ENCODE measurements at regions not wholly inside any gene's neighbourhood (a gene's known extent, or its start where the extent isn't known, plus 50 kb on each side); places are given as distances from the start of the nearest gene placed in this dataset.

DNA sequence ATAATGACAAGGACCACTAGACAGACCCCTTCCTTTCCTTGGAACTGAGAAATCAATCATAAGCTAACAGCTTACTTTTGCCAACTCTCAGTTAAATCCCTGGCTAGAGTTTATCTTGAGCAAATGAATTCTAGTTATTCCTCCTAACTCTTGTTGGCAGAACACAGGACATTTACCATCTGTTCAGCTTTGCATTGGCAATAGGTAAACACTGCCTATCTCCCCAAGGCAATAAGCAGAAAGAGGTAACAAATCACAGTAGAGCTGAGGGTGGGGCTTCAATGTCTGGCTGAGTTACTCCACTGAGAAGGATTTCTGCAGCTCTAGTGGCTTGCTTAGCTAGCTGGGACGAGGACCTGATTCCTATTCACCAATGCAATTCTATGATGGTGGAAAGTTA is 503.3 kb upstream of the GRIA1 start:
- Histone ChIP-seq H3K4me3 (ENCODE audit: control insufficient read depth in 2 of 3, extremely low read depth in 1 of 3, insufficient read depth in 2 of 3, low read depth in 1 of 3, low read length in 3 of 3) (no peak overlapping the region), H3K9ac (ENCODE audit: control insufficient read depth, extremely low read depth, insufficient read depth, low read length) (no peak overlapping the region), H4K20me1 (ENCODE audit: control insufficient read depth, extremely low read depth, insufficient read depth, low read length) (no peaks in the 10 kb centered on the region), H3K4me1 (ENCODE audit: control insufficient read depth, extremely low read depth, insufficient read depth, low read length) (no peaks in the 10 kb centered on the region), H3K9me3 (ENCODE audit: control insufficient read depth, low read depth, low read length) (no peaks in the 10 kb centered on the region), H2AFZ (ENCODE audit: control insufficient read depth, low read length) (no peak overlapping the region), H3K9me1 (ENCODE audit: control insufficient read depth, extremely low read depth, insufficient read depth, low read length) (no peaks in the 10 kb centered on the region), H3K27ac (ENCODE audit: control insufficient read depth, insufficient read depth, low read length) (no peak overlapping the region), H3K4me2 (ENCODE audit: control insufficient read depth, extremely low read depth, insufficient read depth, low read depth, low read length) (no peak overlapping the region), H3K27me3 (ENCODE audit: control insufficient read depth, extremely low read depth, insufficient read depth, low read length) (no peaks in the 10 kb centered on the region), H3K36me3 (ENCODE audit: control insufficient read depth in 2 of 2, extremely low read depth in 1 of 2, insufficient read depth in 2 of 2, low read length in 2 of 2) (no peaks in the 10 kb centered on the region), H3K79me2 (ENCODE audit: control insufficient read depth, insufficient read depth, low read length) (no peaks in the 10 kb centered on the region)
- TF ChIP-seq, protein P1, sequence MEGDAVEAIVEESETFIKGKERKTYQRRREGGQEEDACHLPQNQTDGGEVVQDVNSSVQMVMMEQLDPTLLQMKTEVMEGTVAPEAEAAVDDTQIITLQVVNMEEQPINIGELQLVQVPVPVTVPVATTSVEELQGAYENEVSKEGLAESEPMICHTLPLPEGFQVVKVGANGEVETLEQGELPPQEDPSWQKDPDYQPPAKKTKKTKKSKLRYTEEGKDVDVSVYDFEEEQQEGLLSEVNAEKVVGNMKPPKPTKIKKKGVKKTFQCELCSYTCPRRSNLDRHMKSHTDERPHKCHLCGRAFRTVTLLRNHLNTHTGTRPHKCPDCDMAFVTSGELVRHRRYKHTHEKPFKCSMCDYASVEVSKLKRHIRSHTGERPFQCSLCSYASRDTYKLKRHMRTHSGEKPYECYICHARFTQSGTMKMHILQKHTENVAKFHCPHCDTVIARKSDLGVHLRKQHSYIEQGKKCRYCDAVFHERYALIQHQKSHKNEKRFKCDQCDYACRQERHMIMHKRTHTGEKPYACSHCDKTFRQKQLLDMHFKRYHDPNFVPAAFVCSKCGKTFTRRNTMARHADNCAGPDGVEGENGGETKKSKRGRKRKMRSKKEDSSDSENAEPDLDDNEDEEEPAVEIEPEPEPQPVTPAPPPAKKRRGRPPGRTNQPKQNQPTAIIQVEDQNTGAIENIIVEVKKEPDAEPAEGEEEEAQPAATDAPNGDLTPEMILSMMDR (optimal IDR thresholded peaks at IDR 0.05 in 1 of 3, IDR thresholded peaks at IDR 0.05 in 1 of 3, conservative IDR thresholded peaks at IDR 0.05 in 1 of 3; ENCODE audit: extremely low read depth in 1 of 3, insufficient read depth in 2 of 3, low read length in 3 of 3), result no peak
- no peak for TF ChIP-seq EZH2 (IDR thresholded peaks at IDR 0.05; ENCODE audit: low read length)
- FAIRE-seq, result no peak
- dilution Hi-C loops (cut with MboI; ENCODE audit: extremely low pct_ligation_motif_present, low sequenced_read_pairs), result no loop called here
- DNase-seq (ENCODE audit: low read depth, low spot score), result no peak

DNA sequence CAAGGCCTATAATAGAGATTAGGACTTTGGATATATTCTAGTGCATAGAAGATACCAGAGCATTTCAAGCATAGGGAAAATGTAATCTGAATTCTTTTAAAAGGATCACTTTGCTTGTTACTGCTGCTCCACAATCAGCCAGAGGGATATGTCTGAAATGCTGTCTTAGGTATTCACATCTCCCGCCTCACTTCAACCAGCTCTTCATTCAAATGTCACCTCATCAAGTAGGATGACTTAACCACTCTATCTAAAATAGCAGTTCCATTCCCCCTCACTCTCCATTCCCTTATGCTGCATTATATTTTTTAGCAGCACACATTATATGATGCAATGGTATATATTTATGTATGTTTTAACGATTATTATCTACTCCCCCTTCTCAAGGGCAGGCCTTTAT is 500.3 kb upstream of the GRIA1 start:
- H3K79me2 ChIP-seq (ENCODE audit: control insufficient read depth, insufficient read depth, low read length), result no peaks in the 10 kb centered on the region
- no peak overlapping the region for H3K4me2 ChIP-seq (ENCODE audit: control insufficient read depth, extremely low read depth, insufficient read depth, low read depth, low read length)
- no peaks in the 10 kb centered on the region for H3K9me1 ChIP-seq (ENCODE audit: control insufficient read depth, extremely low read depth, insufficient read depth, low read length)
- no peaks in the 10 kb centered on the region for H4K20me1 ChIP-seq (ENCODE audit: control insufficient read depth, extremely low read depth, insufficient read depth, low read length)
- no peak overlapping the region for H3K4me3 ChIP-seq (ENCODE audit: control insufficient read depth in 2 of 3, extremely low read depth in 1 of 3, insufficient read depth in 2 of 3, low read depth in 1 of 3, low read length in 3 of 3)
- no peak for DNase-seq (ENCODE audit: low read depth, low spot score)
- H3K27ac ChIP-seq (ENCODE audit: control insufficient read depth, insufficient read depth, low read length), result no peak overlapping the region
- no peaks in the 10 kb centered on the region for H3K36me3 ChIP-seq (ENCODE audit: control insufficient read depth in 2 of 2, extremely low read depth in 1 of 2, insufficient read depth in 2 of 2, low read length in 2 of 2)
- FAIRE-seq, result no peak
- no peak overlapping the region for H3K9ac ChIP-seq (ENCODE audit: control insufficient read depth, extremely low read depth, insufficient read depth, low read length)
- H3K27me3 ChIP-seq (ENCODE audit: control insufficient read depth, extremely low read depth, insufficient read depth, low read length), result no peaks in the 10 kb centered on the region
- H3K9me3 ChIP-seq (ENCODE audit: control insufficient read depth, low read depth, low read length), result no peaks in the 10 kb centered on the region
- no peaks in the 10 kb centered on the region for H3K4me1 ChIP-seq (ENCODE audit: control insufficient read depth, extremely low read depth, insufficient read depth, low read length)
- dilution Hi-C loops (cut with MboI; ENCODE audit: extremely low pct_ligation_motif_present, low sequenced_read_pairs), result no loop called here
- H2AFZ ChIP-seq (ENCODE audit: control insufficient read depth, low read length), result no peak overlapping the region
- TF ChIP-seq EZH2 (IDR thresholded peaks at IDR 0.05; ENCODE audit: low read length), result no peak
- TF ChIP-seq, protein P1 (optimal IDR thresholded peaks at IDR 0.05 in 1 of 3, IDR thresholded peaks at IDR 0.05 in 1 of 3, conservative IDR thresholded peaks at IDR 0.05 in 1 of 3; ENCODE audit: extremely low read depth in 1 of 3, insufficient read depth in 2 of 3, low read length in 3 of 3), result no peak
